GM12873 (cell line): ENCODE measurements at regions not wholly inside any gene's neighbourhood (a gene's known extent, or its start where the extent isn't known, plus 50 kb on each side); places are given as distances from the start of the nearest gene placed in this dataset.

ENCODE experiments used
- TF ChIP-seq, protein P1 (sequence below): IDR thresholded peaks from 2 replicates; pipeline ENCODE4 v1.5.1; 2012; ENCODE audit warnings: low read depth, mild to moderate bottlenecking, moderate library complexity, low read length, control low read depth; ENCODE audit not compliant: insufficient read depth; ENCODE audit errors: missing control alignments

DNA sequence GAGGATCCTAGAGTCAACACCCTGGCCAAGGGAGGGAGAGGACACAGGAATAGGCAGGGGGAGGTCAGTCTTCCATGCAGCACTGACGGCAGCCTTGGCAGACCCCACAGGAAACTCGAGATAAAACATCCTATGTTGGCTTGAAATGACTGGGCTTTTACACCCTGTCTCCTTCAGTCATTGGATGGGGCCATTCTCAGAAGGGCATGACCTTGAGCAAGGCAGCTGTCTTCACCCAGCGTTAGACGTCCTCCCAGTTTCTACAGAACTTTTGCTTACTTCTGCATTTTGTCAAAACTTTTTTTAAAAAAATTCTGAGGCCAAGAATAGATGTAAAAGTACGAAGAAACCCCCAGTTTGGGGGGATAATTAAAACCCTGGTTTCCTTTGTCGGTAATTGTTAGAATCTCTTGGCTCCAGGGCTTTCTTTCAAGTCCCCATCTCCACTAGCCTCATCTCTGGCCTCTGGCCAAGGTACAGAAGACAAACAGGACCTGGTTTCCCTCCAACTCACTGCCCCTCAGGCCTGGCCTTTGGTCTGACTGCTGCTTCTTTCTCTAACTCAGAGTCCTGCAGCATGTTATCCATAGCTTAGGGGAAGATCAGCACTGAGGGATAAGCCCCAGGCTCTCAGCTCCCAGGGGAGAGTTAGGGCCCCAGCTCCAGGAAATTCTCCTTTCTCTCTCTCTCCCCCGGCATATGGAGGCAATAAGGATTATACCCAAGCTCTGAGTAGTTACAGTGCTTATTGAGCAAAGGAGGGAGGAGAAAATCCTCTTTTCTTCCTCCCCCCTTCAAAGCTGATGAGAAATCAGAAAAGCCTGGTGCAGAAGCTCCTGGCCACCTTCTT is 51.6 kb upstream of the KCND3 start:
- TF ChIP-seq, protein P1, sequence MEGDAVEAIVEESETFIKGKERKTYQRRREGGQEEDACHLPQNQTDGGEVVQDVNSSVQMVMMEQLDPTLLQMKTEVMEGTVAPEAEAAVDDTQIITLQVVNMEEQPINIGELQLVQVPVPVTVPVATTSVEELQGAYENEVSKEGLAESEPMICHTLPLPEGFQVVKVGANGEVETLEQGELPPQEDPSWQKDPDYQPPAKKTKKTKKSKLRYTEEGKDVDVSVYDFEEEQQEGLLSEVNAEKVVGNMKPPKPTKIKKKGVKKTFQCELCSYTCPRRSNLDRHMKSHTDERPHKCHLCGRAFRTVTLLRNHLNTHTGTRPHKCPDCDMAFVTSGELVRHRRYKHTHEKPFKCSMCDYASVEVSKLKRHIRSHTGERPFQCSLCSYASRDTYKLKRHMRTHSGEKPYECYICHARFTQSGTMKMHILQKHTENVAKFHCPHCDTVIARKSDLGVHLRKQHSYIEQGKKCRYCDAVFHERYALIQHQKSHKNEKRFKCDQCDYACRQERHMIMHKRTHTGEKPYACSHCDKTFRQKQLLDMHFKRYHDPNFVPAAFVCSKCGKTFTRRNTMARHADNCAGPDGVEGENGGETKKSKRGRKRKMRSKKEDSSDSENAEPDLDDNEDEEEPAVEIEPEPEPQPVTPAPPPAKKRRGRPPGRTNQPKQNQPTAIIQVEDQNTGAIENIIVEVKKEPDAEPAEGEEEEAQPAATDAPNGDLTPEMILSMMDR = no peak

DNA sequence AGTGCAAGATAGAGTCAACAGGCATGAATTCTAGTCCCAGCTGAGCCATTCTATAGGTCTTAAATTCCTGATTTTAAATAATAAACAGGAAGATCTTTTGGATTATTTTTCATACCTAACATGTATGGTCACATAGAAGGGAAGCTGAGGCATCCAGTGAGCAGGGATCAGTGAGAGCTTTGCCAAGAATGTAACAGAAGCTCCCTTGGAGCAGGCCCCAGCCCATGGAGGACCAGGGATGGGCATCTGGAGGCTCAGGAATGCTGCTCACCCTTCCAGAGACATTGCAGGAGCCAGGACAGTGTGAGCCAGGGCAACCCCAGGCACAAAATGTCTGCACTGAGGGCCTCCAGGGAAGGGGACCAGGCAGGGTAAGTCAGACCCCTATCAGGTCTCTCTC is 54.4 kb upstream of the KCND3 start:
- TF ChIP-seq, protein P1 = no peak

DNA sequence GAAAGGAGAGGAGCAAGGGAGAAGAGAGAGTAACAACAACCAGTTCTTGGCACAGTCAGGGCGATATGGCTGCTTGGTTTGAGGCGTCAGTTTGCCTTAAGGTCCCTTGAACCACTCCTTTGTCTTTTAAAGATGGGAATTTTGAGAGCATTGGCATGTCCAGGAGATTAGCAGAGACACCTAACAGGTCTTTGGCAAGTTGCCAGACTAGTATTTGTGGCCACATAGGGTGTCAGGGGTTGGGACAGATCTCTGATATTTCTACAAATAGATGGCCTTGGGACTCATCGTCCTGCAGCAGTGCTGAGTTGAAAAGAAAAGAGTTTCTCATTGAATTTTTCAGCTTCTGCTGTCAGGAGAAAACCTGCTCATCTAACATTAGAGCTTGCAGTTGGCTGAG is 55.3 kb upstream of the KCND3 start:
- TF ChIP-seq, protein P1 = no peak

DNA sequence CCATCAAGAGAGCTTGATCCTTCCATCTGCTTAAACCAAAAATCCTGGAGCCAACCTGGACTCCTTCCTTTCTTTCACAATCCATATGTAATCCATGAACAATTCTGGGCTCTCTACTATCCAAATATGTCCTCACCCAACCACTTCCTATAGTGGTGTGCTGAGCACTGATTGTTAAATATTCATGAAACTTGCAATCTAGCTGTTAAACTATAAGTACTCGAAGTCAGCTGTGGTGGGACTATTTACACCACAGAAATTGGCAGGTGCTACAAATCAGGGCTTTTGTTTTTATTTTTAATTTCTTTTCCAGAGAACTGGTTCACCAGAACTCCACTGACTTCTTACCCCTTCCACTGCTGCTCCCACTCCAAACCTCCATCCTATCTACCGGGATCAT is 57.2 kb upstream of the KCND3 start:
- TF ChIP-seq, protein P1 = no peak

DNA sequence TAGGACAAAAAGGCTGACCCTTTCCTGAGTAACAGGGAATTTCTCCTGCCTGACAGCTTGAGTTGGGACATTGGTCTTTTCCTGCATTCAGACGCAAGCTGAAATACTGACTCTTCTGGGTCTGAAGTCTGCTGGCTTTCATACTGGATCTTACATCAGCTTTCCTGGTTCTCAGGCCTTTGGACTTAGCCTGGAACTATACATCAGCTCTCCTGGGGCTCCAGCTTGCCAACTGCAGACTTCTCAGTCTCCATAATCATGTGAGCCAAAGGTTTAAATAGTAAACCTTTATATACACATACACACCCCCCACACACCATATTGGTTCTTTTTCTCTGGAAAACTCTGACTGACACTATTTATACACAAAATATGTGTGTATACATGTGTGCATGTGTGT is 59.0 kb upstream of the KCND3 start:
- TF ChIP-seq, protein P1 = no peak

DNA sequence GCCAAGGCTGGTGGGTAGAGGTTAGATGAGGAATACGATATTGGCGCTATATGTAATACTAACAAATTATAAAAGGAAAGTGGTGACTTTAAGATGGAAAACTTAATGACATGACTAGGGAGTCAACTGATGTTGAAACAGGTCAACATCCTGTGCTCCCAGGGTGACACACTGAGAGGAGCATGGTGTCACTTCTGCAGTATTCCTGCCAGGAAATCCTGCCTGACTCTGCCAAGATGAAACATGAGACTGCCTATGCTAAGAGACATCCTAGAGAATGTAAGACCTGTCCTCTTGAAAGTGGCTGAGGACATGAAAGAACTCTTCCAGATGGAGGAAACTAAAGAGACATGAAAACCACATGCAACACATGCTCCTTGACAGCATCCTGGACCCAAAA is 65.0 kb upstream of the KCND3 start:
- TF ChIP-seq, protein P1 = no peak

DNA sequence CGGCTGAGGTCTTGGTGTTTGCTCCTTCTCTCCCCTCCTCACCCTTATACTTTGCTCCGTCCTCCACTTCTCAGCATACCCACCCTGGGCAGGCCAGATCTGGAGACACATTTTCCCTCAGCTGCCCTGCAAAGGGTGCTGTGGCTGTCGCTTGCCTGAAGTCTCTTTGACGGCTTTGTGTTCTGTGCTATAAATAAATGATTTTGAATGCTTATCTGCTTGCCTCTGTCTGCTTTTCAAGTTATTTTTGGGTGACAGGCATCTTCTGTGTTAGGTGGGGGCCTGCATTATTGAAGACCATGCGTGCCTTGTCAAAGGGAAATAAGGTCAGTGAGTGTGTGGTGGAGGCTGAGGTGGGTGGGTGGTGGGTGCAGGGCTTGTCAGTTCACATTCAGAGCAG is 66.9 kb upstream of the KCND3 start:
- TF ChIP-seq, protein P1 = no peak
